Mesothelial cell of epicardium (in vitro differentiated cells): ENCODE measurements at regions not wholly inside any gene's neighbourhood (a gene's known extent, or its start where the extent isn't known, plus 50 kb on each side); places are given as distances from the start of the nearest gene placed in this dataset.

Experiments
- DNase-seq, 2 experiments: peaks; one replicate each; pipeline ENCODE4 v3.0.0; 2021; ENCODE audit warnings: low spot score in 2 of 2; ENCODE audit not compliant: unreplicated experiment in 2 of 2
- H3K27ac Mint-ChIP-seq: 2 replicates; pipeline ENCODE4 v1.8.0; 2021; ENCODE audit warnings: mixed read lengths
- H3K27me3 Mint-ChIP-seq: 2 replicates; pipeline ENCODE4 v1.8.0; 2021; ENCODE audit warnings: low read depth, mixed read lengths
- H3K36me3 Mint-ChIP-seq: 2 replicates; pipeline ENCODE4 v1.8.0; 2021; ENCODE audit warnings: mixed read lengths
- H3K4me1 Mint-ChIP-seq: 2 replicates; pipeline ENCODE4 v1.8.0; 2021; ENCODE audit warnings: mixed read lengths
- H3K4me3 Mint-ChIP-seq: 2 replicates; pipeline ENCODE4 v1.8.0; 2021; ENCODE audit warnings: mild to moderate bottlenecking, moderate library complexity, mixed read lengths
- H3K9me3 Mint-ChIP-seq: 2 replicates; pipeline ENCODE4 v1.8.0; 2021; ENCODE audit warnings: mixed read lengths
- TF ChIP-seq, protein P1 (sequence below): fragments of 200-600 bp; sonication (generic); IDR thresholded peaks from one replicate; pipeline ENCODE4 v1.5.0; 2021; ENCODE audit warnings: antibody characterized with exemption; ENCODE audit not compliant: unreplicated experiment

DNA sequence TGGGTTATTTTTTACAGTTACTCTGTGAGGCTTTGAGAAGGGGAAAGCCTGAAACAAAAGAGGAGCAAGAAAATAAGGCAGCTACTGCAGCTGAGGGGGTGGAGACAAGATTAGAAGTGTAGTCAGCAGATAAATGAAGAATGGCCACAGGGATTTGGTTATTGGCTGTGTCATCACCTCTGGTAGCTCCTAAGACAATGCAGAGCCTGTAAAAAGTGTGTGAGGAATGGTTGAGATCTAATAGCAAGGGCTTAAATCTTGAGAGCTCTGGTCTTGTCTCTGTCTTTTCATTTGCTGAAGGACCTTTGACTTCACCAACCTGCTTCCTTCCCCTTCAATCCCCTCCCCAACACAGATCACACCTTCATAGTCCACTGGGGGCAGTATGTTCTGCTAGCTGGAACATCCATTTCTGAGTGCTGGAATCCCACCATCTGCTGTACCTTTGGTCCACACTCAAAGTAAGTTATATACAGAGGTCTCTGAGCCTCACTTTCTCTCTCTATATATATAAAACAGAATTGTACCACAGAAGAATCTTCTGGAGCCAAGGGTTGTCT, 213.7 kb upstream of the ZIC3 start:
- no peak overlapping the region for H3K4me3 Mint-ChIP-seq
- no peak overlapping the region for H3K27ac Mint-ChIP-seq
- no peaks in the 10 kb centered on the region for H3K27me3 Mint-ChIP-seq
- H3K4me1 Mint-ChIP-seq, result no peaks in the 10 kb centered on the region
- H3K36me3 Mint-ChIP-seq, result no peaks in the 10 kb centered on the region
- peaks cover 28% of the 10 kb centered on the region for H3K9me3 Mint-ChIP-seq
- TF ChIP-seq, protein P1, sequence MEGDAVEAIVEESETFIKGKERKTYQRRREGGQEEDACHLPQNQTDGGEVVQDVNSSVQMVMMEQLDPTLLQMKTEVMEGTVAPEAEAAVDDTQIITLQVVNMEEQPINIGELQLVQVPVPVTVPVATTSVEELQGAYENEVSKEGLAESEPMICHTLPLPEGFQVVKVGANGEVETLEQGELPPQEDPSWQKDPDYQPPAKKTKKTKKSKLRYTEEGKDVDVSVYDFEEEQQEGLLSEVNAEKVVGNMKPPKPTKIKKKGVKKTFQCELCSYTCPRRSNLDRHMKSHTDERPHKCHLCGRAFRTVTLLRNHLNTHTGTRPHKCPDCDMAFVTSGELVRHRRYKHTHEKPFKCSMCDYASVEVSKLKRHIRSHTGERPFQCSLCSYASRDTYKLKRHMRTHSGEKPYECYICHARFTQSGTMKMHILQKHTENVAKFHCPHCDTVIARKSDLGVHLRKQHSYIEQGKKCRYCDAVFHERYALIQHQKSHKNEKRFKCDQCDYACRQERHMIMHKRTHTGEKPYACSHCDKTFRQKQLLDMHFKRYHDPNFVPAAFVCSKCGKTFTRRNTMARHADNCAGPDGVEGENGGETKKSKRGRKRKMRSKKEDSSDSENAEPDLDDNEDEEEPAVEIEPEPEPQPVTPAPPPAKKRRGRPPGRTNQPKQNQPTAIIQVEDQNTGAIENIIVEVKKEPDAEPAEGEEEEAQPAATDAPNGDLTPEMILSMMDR, result no peak
- DNase-seq, result no peak

DNA sequence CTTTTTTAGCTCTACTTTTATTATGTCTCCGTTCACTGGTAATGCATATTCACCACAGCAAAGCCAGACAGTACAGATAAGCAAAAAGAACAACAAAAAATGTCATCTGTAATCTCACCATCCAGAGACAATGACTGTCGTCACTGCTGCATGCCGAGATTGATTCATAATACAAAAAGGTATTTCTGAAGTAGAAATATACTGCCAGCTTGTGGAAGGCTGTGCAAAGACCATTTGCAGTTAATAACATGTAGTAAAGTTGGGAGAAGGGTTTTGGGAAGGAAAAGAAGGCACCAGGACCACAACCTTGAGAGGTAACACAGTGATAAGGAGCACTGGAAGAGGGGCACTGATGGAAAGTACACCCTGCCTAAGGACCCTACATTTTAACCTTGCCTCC, 223.0 kb upstream of the ZIC3 start:
- Mint-ChIP-seq H3K27me3 (no peaks in the 10 kb centered on the region), H3K4me1 (no peaks in the 10 kb centered on the region), H3K4me3 (no peak overlapping the region), H3K27ac (no peak overlapping the region), H3K36me3 (no peaks in the 10 kb centered on the region), H3K9me3 (peaks cover 21% of the 10 kb centered on the region)
- no peak for DNase-seq
- TF ChIP-seq, protein P1, result no peak

DNA sequence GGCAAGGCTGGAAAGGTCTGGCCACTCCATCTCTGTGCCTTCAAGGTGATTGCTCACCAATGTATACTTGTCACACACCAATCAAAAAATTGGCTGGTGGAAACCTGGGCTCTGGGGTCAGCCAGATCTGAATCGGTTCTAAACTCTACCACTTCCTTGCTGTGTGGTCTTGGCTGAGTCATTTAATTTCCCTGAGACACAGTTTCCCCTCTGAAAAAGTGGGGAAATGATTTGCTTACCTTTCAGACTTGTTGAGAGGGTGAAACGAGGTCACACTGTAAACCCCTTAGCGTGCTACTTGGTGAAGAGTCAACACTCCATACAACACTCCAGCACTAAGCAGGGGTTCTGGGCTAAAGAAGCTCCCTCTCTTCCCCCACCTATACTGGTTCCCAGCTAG, 252.3 kb upstream of the ZIC3 start:
- no peaks in the 10 kb centered on the region for H3K36me3 Mint-ChIP-seq
- no peaks in the 10 kb centered on the region for H3K27me3 Mint-ChIP-seq
- DNase-seq, result no peak
- no peaks in the 10 kb centered on the region for H3K4me1 Mint-ChIP-seq
- no peak overlapping the region for H3K27ac Mint-ChIP-seq
- TF ChIP-seq, protein P1, result no peak
- peaks cover 41% of the 10 kb centered on the region for H3K9me3 Mint-ChIP-seq
- H3K4me3 Mint-ChIP-seq, result no peak overlapping the region

DNA sequence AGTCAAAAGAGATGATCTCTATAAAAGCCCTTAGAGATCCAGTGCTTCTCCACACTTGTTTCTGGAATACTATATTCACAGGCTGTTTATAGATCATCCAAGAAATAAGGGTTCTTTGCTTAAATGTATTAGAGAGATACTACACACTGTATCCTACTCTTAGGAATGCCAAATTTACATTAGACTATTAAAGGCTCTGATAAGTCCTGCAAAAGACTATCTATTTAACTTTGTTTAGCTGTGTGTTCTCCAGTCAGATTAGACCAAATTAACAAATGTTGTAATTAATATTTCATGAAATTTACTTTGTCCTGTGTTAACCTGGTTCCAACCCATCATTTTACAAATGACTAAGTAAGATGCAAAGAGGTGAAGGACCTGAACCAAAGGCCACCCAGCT, 260.5 kb upstream of the ZIC3 start:
- no peaks in the 10 kb centered on the region for H3K36me3 Mint-ChIP-seq
- no peak overlapping the region for H3K4me3 Mint-ChIP-seq
- no peaks in the 10 kb centered on the region for H3K27me3 Mint-ChIP-seq
- H3K9me3 Mint-ChIP-seq, result peaks cover 44% of the 10 kb centered on the region
- H3K27ac Mint-ChIP-seq, result no peak overlapping the region
- no peaks in the 10 kb centered on the region for H3K4me1 Mint-ChIP-seq
- DNase-seq, result no peak
- TF ChIP-seq, protein P1, result no peak

DNA sequence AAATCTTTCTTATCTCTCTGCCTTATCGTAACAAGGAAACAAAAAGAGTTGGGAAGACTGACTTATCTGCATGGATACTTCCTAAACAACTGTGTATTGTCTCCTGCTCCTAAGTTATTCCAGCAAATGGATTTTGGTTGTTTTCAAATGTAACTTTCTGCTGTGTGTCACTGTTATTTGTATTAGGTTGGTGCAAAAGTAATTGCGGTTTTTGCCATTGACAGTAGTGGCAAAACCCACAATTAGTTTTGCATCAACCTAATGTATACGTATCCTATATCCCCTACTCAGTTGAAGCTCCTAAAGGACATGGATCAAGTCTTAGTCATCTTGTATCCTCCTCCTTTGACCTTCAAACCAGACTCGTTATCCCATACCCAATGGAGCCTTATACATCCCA, 263.4 kb upstream of the GPR101 start:
- Mint-ChIP-seq H3K4me3 (no peak overlapping the region), H3K9me3 (peaks cover 35% of the 10 kb centered on the region), H3K4me1 (no peaks in the 10 kb centered on the region), H3K27me3 (peaks cover 1% of the 10 kb centered on the region), H3K27ac (no peak overlapping the region), H3K36me3 (no peaks in the 10 kb centered on the region)
- DNase-seq, result no peak
- TF ChIP-seq, protein P1, result no peak

DNA sequence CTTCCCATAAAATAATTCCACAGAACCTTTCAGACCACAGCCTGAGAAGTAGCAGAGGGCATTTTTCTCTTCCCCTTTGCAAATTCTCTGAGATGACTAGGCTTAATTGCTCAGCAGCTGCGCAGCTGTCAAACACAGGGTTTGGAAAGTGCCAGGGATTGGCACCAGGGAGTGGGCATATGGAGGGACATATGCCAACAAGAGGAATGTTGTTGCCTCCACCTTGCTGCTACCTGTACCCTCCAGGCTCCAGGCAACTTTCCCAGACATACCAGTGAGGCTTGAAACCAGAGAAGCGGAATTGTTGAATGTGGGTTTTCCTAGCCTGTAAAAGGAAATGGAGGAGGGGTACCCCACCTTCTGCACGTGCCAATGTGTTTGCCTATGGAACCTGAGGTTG, 256.2 kb upstream of the GPR101 start:
- DNase-seq, result no peak
- Mint-ChIP-seq H3K27ac (no peak overlapping the region), H3K4me1 (no peaks in the 10 kb centered on the region), H3K36me3 (no peaks in the 10 kb centered on the region), H3K9me3 (peaks cover 37% of the 10 kb centered on the region), H3K27me3 (peaks cover 4% of the 10 kb centered on the region), H3K4me3 (no peak overlapping the region)
- TF ChIP-seq, protein P1, result no peak
